ENCODE measurements at regions not wholly inside any gene's neighbourhood (a gene's known extent, or its start where the extent isn't known, plus 50 kb on each side); places are given as distances from the start of the nearest gene placed in this dataset.
"Not testable (repeated sequence)": the region's sequence is repeated elsewhere in the genome, so short reads cannot be mapped to it uniquely, and the experiment has no call there.

GRCh38 chr16:31764103-31764502, 109.5 kb upstream of the ZNF267 start:
- no peak for DNase-seq

- no peak for DNase-seq
Observed at GRCh38 chr16:31767267-31767666, 106.3 kb upstream of the ZNF267 start.

- no peak for DNase-seq
Observed at GRCh38 chr16:31780342-31780741, 93.3 kb upstream of the ZNF267 start.

- no peak for DNase-seq
Observed at GRCh38 chr16:31785126-31785525, 88.5 kb upstream of the ZNF267 start.

- DNase-seq, result no peak
Observed at GRCh38 chr16:31807086-31807485, 66.5 kb upstream of the ZNF267 start.

GRCh38 chr16:31810863-31811262, 62.7 kb upstream of the ZNF267 start:
- DNase-seq, result no peak

- not testable (repeated sequence) for DNase-seq
Observed at GRCh38 chr16:31816141-31816540, 57.5 kb upstream of the ZNF267 start.

GRCh38 chr16:31819386-31819785, 54.2 kb upstream of the ZNF267 start:
- DNase-seq, result no peak

GRCh38 chr16:31819948-31820347, 53.7 kb upstream of the ZNF267 start:
- no peak for DNase-seq
